CD4-positive, alpha-beta T cell (primary cell): ENCODE measurements at regions not wholly inside any gene's neighbourhood (a gene's known extent, or its start where the extent isn't known, plus 50 kb on each side); places are given as distances from the start of the nearest gene placed in this dataset.

Source experiments
- ATAC-seq: fragments of 200-7000 bp; cut with Tn5 transposase; one replicate; pipeline ENCODE4 v1.10.0; 2022; ENCODE audit warnings: mild to moderate bottlenecking; ENCODE audit not compliant: poor library complexity
- CTCF ChIA-PET: fragments of 350-600 bp; sonication (Branson Sonifier 250); formaldehyde crosslinking; loops from one replicate; lab custom pipeline; 2021; ENCODE audit warnings: antibody characterized with exemption, inconsistent platforms; lab: Charles Lee
- POLR2A ChIA-PET: fragments of 350-600 bp; sonication (Branson Sonifier 250); formaldehyde crosslinking; loops from one replicate; lab custom pipeline; 2021; ENCODE audit warnings: antibody characterized with exemption, inconsistent platforms; lab: Charles Lee
- DNase-seq, 14 experiments: peaks; one replicate each; pipeline ENCODE4 v3.0.0-alpha.2; 2013 to 2020; ENCODE audit warnings: mixed read lengths in 2 of 14
- H3K27ac ChIP-seq, 2 donors: one replicate each; pipeline versions ENCODE4 v1.5.1 to v1.7.0; 2013; ENCODE audit warnings: low read length in 2 of 2, low read depth in 1 of 2, mild to moderate bottlenecking in 1 of 2
- H3K27me3 ChIP-seq, 2 experiments: 1 replicate in 1 of 2; 2 replicates in 1 of 2; pipeline versions ENCODE4 v1.6.1 to v1.7.0; 2013; ENCODE audit warnings: low read length in 2 of 2, control low read depth in 1 of 2, mild to moderate bottlenecking in 1 of 2, moderate library complexity in 1 of 2; ENCODE audit not compliant: insufficient read depth in 2 of 2, control insufficient read depth in 1 of 2
- H3K36me3 ChIP-seq: one replicate; pipeline ENCODE4 v1.6.1; 2013; ENCODE audit warnings: low read length, control low read depth; ENCODE audit not compliant: insufficient read depth
- H3K4me1 ChIP-seq: one replicate; pipeline ENCODE4 v1.6.1; 2013; ENCODE audit warnings: low read length, control low read depth; ENCODE audit not compliant: insufficient read depth
- H3K4me3 ChIP-seq: one replicate; pipeline ENCODE4 v1.5.1; 2013; ENCODE audit warnings: mild to moderate bottlenecking, low read length, moderate library complexity
- H3K9me3 ChIP-seq, 2 experiments: 1 replicate in 1 of 2; 2 replicates in 1 of 2; pipeline versions ENCODE4 v1.6.1 to v1.7.0; 2013; ENCODE audit warnings: low read length in 2 of 2, mild to moderate bottlenecking in 2 of 2, control low read depth in 1 of 2, moderate library complexity in 1 of 2; ENCODE audit not compliant: control insufficient read depth in 1 of 2, insufficient read depth in 1 of 2
- H3K27ac Mint-ChIP-seq: one replicate; pipeline ENCODE4 v1.8.0; 2020; ENCODE audit warnings: mixed read lengths
- H3K27me3 Mint-ChIP-seq: one replicate; pipeline ENCODE4 v1.8.0; 2021; ENCODE audit warnings: mixed read lengths
- H3K36me3 Mint-ChIP-seq: one replicate; pipeline ENCODE4 v1.8.0; 2021; ENCODE audit warnings: low read depth, mixed read lengths
- H3K4me1 Mint-ChIP-seq: one replicate; pipeline ENCODE4 v1.8.0; 2021; ENCODE audit warnings: low read depth, mixed read lengths
- H3K4me3 Mint-ChIP-seq: one replicate; pipeline ENCODE4 v1.8.0; 2020; ENCODE audit warnings: mild to moderate bottlenecking, mixed read lengths
- H3K9me3 Mint-ChIP-seq: one replicate; pipeline ENCODE4 v1.8.0; 2020; ENCODE audit warnings: mixed read lengths
- intact Hi-C, 2 experiments: fragments of 100-400 bp; cut with DNase I in 1 of 2; cut with micrococcal nuclease in 1 of 2; formaldehyde crosslinking; loops; one replicate each; pipeline versions ENCODE4 v1.15.1 to v1.9.0; 2023 to 2025; cut with DNase I, micrococcal nuclease
- TF ChIP-seq, protein P1 (sequence below): fragments of 200-600 bp; IDR thresholded peaks from one replicate; pipeline ENCODE4 v1.8.0; 2022; ENCODE audit warnings: antibody characterized with exemption, mild to moderate bottlenecking

DNA sequence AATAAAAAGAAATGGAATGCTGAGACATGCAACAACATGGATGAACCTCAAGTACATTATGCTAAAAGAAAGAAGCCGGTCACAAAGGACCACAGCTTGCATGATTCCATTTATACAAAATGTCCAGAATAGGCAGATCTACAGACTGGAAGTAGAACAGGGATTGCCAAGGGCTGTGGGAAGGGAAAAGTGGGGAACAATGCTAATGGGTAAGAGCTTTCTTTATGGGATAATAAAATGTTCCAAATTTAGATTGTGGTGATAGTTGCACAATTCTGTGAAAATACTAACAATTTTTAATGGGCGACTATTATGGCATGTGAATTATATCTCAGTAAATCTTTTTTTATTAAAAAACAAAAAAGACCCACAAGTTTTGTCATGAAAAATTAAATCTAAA lies 106.2 kb downstream of the TMCO5A start:
- ATAC-seq, result no peak
- no peaks in the 10 kb centered on the region for H3K4me1 Mint-ChIP-seq
- Histone ChIP-seq H3K4me1 (no peaks in the 10 kb centered on the region), H3K27me3 (peaks cover 3 to 4% of the 10 kb centered on the region in 2 experiments), H3K9me3 (peaks cover 0 to 3% of the 10 kb centered on the region in 2 experiments), H3K27ac (no peak overlapping the region), H3K36me3 (no peaks in the 10 kb centered on the region), H3K4me3 (no peak overlapping the region)
- H3K27ac Mint-ChIP-seq, result no peak overlapping the region
- intact Hi-C loops, result no loop called here
- H3K4me3 Mint-ChIP-seq, result no peak overlapping the region
- no peak for DNase-seq
- H3K36me3 Mint-ChIP-seq, result no peaks in the 10 kb centered on the region
- H3K27me3 Mint-ChIP-seq, result peaks cover 17% of the 10 kb centered on the region
- TF ChIP-seq, protein P1, sequence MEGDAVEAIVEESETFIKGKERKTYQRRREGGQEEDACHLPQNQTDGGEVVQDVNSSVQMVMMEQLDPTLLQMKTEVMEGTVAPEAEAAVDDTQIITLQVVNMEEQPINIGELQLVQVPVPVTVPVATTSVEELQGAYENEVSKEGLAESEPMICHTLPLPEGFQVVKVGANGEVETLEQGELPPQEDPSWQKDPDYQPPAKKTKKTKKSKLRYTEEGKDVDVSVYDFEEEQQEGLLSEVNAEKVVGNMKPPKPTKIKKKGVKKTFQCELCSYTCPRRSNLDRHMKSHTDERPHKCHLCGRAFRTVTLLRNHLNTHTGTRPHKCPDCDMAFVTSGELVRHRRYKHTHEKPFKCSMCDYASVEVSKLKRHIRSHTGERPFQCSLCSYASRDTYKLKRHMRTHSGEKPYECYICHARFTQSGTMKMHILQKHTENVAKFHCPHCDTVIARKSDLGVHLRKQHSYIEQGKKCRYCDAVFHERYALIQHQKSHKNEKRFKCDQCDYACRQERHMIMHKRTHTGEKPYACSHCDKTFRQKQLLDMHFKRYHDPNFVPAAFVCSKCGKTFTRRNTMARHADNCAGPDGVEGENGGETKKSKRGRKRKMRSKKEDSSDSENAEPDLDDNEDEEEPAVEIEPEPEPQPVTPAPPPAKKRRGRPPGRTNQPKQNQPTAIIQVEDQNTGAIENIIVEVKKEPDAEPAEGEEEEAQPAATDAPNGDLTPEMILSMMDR, result no peak
- no peaks in the 10 kb centered on the region for H3K9me3 Mint-ChIP-seq
- ChIA-PET CTCF (no interaction called here), POLR2A (no interaction called here)

- TF ChIP-seq, protein P1, result no peak
- ChIA-PET POLR2A (no interaction called here), CTCF (no interaction called here)
- peaks cover 0 to 3% of the 10 kb centered on the region in 2 experiments for H3K9me3 ChIP-seq
- Mint-ChIP-seq H3K4me3 (no peak overlapping the region), H3K9me3 (no peaks in the 10 kb centered on the region), H3K36me3 (no peaks in the 10 kb centered on the region), H3K27me3 (peaks cover 9% of the 10 kb centered on the region), H3K4me1 (no peaks in the 10 kb centered on the region), H3K27ac (no peak overlapping the region)
- peaks cover 3 to 4% of the 10 kb centered on the region in 2 experiments for H3K27me3 ChIP-seq
- no peak overlapping the region for H3K27ac ChIP-seq
- DNase-seq, result no peak
- intact Hi-C loops, result no loop called here
- no peak for ATAC-seq
- no peaks in the 10 kb centered on the region for H3K4me1 ChIP-seq
- H3K4me3 ChIP-seq, result no peak overlapping the region
- no peaks in the 10 kb centered on the region for H3K36me3 ChIP-seq
Observed at GRCh38 chr15:38041576-38041975, 107.1 kb downstream of the TMCO5A start.

- CTCF ChIA-PET, result no interaction called here
- Mint-ChIP-seq H3K4me3 (no peak overlapping the region), H3K9me3 (no peaks in the 10 kb centered on the region), H3K36me3 (no peaks in the 10 kb centered on the region), H3K4me1 (no peaks in the 10 kb centered on the region), H3K27ac (no peak overlapping the region), H3K27me3 (peaks cover 4% of the 10 kb centered on the region)
- TF ChIP-seq, protein P1, result no peak
- peaks cover 0 to 3% of the 10 kb centered on the region in 2 experiments for H3K9me3 ChIP-seq
- POLR2A ChIA-PET, result no interaction called here
- DNase-seq (no peak), ATAC-seq (no peak)
- H3K4me1 ChIP-seq, result no peaks in the 10 kb centered on the region
- intact Hi-C loops, result no loop called here
- H3K27me3 ChIP-seq, result peaks cover 3 to 4% of the 10 kb centered on the region in 2 experiments
- H3K4me3 ChIP-seq, result no peak overlapping the region
- H3K36me3 ChIP-seq, result no peaks in the 10 kb centered on the region
- H3K27ac ChIP-seq, result no peak overlapping the region
Observed at GRCh38 chr15:38042211-38042610, 107.8 kb downstream of the TMCO5A start.
